SU-DHL-6 (cell line): ENCODE measurements at regions not wholly inside any gene's neighbourhood (a gene's known extent, or its start where the extent isn't known, plus 50 kb on each side); places are given as distances from the start of the nearest gene placed in this dataset.

Experiments
- H2AFZ ChIP-seq: fragments of 200-600 bp; sonication (generic); 2 replicates; pipeline ENCODE4 v1.6.1; 2014; ENCODE audit warnings: low read depth, mild to moderate bottlenecking, moderate library complexity, mixed read lengths, antibody characterized with exemption, low read length; ENCODE audit not compliant: severe bottlenecking
- H3F3A ChIP-seq: fragments of 200-600 bp; shearing (Covaris generic); 2 replicates; pipeline ENCODE4 v1.6.0; 2016; ENCODE audit warnings: antibody characterized with exemption, mild to moderate bottlenecking; ENCODE audit not compliant: insufficient read depth
- H3K27ac ChIP-seq: fragments of 200-600 bp; sonication (generic); 2 replicates; pipeline ENCODE4 v1.5.1; 2016; ENCODE audit warnings: low read depth, mild to moderate bottlenecking, low read length, moderate library complexity, mixed read lengths
- H3K27me3 ChIP-seq: fragments of 200-600 bp; sonication (generic), shearing (Covaris generic); 2 replicates; pipeline ENCODE4 v1.6.0; 2014; ENCODE audit warnings: mild to moderate bottlenecking, low read length
- H3K36me3 ChIP-seq: fragments of 200-600 bp; sonication (generic); 2 replicates; pipeline ENCODE4 v1.6.1; 2014; ENCODE audit warnings: mild to moderate bottlenecking, low read length, mixed read lengths
- H3K4me2 ChIP-seq: fragments of 300-600, 200-600 bp; shearing (Covaris generic), sonication (generic); 2 replicates; pipeline ENCODE4 v1.6.0; 2014; ENCODE audit warnings: low read length, low read depth, mild to moderate bottlenecking; ENCODE audit not compliant: poor library complexity, severe bottlenecking
- H3K4me3 ChIP-seq: fragments of 200-600 bp; sonication (generic); 2 replicates; pipeline ENCODE4 v1.5.1; 2014; ENCODE audit warnings: antibody characterized with exemption, low read length, mild to moderate bottlenecking, mixed read lengths; ENCODE audit not compliant: insufficient read depth, poor library complexity, severe bottlenecking
- H3K79me2 ChIP-seq: fragments of 200-600 bp; sonication (generic); 2 replicates; pipeline ENCODE4 v1.6.1; 2014; ENCODE audit warnings: mild to moderate bottlenecking, low read length, moderate library complexity; ENCODE audit not compliant: insufficient read depth
- H3K9ac ChIP-seq: fragments of 200-600 bp; sonication (generic); 2 replicates; pipeline ENCODE4 v1.7.0; 2014; ENCODE audit warnings: mild to moderate bottlenecking, low read length
- H3K9me2 ChIP-seq: fragments of 200-600 bp; sonication (generic); replicated peaks from 2 replicates; pipeline ENCODE4 v1.6.1; 2014; ENCODE audit warnings: low read length; ENCODE audit not compliant: insufficient read depth
- H3K9me3 ChIP-seq: fragments of 200-600 bp; sonication (generic); 2 replicates; pipeline ENCODE4 v1.6.1; 2014; ENCODE audit warnings: low read length, mixed read lengths; ENCODE audit not compliant: insufficient read depth
- H4K20me1 ChIP-seq: fragments of 200-600 bp; sonication (generic); 2 replicates; pipeline ENCODE4 v1.6.1; 2014; ENCODE audit warnings: low read depth, mild to moderate bottlenecking, antibody characterized with exemption, low read length, moderate library complexity, mixed read lengths
- EZH2phosphoT487 ChIP-seq: fragments of 200-600 bp; sonication (generic), shearing (Covaris generic); conservative IDR thresholded peaks from 2 replicates; pipeline ENCODE4 v1.6.1; 2018; ENCODE audit warnings: mild to moderate bottlenecking, antibody characterized with exemption, low read length, moderate library complexity, mixed read lengths
- TF ChIP-seq, protein P1 (sequence below): fragments of 200-600 bp; sonication (generic); IDR thresholded peaks from one replicate; pipeline ENCODE4 v1.5.1; 2017; ENCODE audit warnings: antibody characterized with exemption, mild to moderate bottlenecking, low read length, moderate library complexity; ENCODE audit not compliant: insufficient read depth, poor library complexity, severe bottlenecking

- H3K9me3 ChIP-seq = no peaks in the 10 kb centered on the region
- no peaks in the 10 kb centered on the region for H3K27me3 ChIP-seq
- no peak overlapping the region for H3K4me3 ChIP-seq
- no peaks in the 10 kb centered on the region for H3F3A ChIP-seq
- no peaks in the 10 kb centered on the region for H4K20me1 ChIP-seq
- H3K79me2 ChIP-seq = no peaks in the 10 kb centered on the region
- TF ChIP-seq, protein P1, sequence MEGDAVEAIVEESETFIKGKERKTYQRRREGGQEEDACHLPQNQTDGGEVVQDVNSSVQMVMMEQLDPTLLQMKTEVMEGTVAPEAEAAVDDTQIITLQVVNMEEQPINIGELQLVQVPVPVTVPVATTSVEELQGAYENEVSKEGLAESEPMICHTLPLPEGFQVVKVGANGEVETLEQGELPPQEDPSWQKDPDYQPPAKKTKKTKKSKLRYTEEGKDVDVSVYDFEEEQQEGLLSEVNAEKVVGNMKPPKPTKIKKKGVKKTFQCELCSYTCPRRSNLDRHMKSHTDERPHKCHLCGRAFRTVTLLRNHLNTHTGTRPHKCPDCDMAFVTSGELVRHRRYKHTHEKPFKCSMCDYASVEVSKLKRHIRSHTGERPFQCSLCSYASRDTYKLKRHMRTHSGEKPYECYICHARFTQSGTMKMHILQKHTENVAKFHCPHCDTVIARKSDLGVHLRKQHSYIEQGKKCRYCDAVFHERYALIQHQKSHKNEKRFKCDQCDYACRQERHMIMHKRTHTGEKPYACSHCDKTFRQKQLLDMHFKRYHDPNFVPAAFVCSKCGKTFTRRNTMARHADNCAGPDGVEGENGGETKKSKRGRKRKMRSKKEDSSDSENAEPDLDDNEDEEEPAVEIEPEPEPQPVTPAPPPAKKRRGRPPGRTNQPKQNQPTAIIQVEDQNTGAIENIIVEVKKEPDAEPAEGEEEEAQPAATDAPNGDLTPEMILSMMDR = no peak
- no peak for TF ChIP-seq EZH2phosphoT487
- H3K9ac ChIP-seq = no peak overlapping the region
- H3K4me2 ChIP-seq = no peak overlapping the region
- no peak overlapping the region for H2AFZ ChIP-seq
- no peak overlapping the region for H3K27ac ChIP-seq
- H3K36me3 ChIP-seq = no peaks in the 10 kb centered on the region
- no peaks in the 10 kb centered on the region for H3K9me2 ChIP-seq
Measured at GRCh38 chr13:104691767-104692467, 1625.7 kb upstream of the SLC10A2 start.

GRCh38 chr13:104686484-104686883 lies 1620.3 kb upstream of the SLC10A2 start:
- Histone ChIP-seq H3K9me3 (no peaks in the 10 kb centered on the region), H2AFZ (no peak overlapping the region), H4K20me1 (no peaks in the 10 kb centered on the region), H3K9ac (no peak overlapping the region), H3K36me3 (no peaks in the 10 kb centered on the region), H3K27me3 (no peaks in the 10 kb centered on the region), H3K79me2 (no peaks in the 10 kb centered on the region), H3K27ac (no peak overlapping the region), H3K9me2 (no peaks in the 10 kb centered on the region), H3K4me3 (no peak overlapping the region), H3K4me2 (no peak overlapping the region), H3F3A (no peaks in the 10 kb centered on the region)
- TF ChIP-seq, protein P1 = no peak
- TF ChIP-seq EZH2phosphoT487 = no peak

- no peak overlapping the region for H3K27ac ChIP-seq
Measured at GRCh38 chr13:104683789-104684188, 1617.6 kb upstream of the SLC10A2 start.

More at GRCh38 chr13:104683789-104684188, 1617.6 kb upstream of the SLC10A2 start:
- TF ChIP-seq, protein P1 = no peak
- no peak for TF ChIP-seq EZH2phosphoT487
- H3K4me2 ChIP-seq = no peak overlapping the region
- H3K79me2 ChIP-seq = no peaks in the 10 kb centered on the region
- no peak overlapping the region for H3K9ac ChIP-seq
- H3K9me2 ChIP-seq = no peaks in the 10 kb centered on the region
- H3K27me3 ChIP-seq = no peaks in the 10 kb centered on the region
- H2AFZ ChIP-seq = no peak overlapping the region
- no peak overlapping the region for H3K4me3 ChIP-seq
- no peaks in the 10 kb centered on the region for H3F3A ChIP-seq
- H3K9me3 ChIP-seq = no peaks in the 10 kb centered on the region
- no peaks in the 10 kb centered on the region for H3K36me3 ChIP-seq
- H4K20me1 ChIP-seq = no peaks in the 10 kb centered on the region
